ENCODE measurements at regions not wholly inside any gene's neighbourhood (a gene's known extent, or its start where the extent isn't known, plus 50 kb on each side); places are given as distances from the start of the nearest gene placed in this dataset.

- FAIRE-seq: peak; percentile 66
Observed at GRCh38 chr5:67383451-67383850, 186.9 kb upstream of the CD180 start.

- peak; percentile 69 for FAIRE-seq
Observed at GRCh38 chr5:67381236-67381880, 184.8 kb upstream of the CD180 start.

- peak; percentile 41 for FAIRE-seq
Observed at GRCh38 chr5:67380431-67380830, 183.8 kb upstream of the CD180 start.

GRCh38 chr5:67379753-67380152, 183.2 kb upstream of the CD180 start:
- no peak for FAIRE-seq

- peak; percentile 53 for FAIRE-seq
Observed at GRCh38 chr5:67378256-67378655, 181.7 kb upstream of the CD180 start.

GRCh38 chr5:67377631-67378030, 181.0 kb upstream of the CD180 start:
- FAIRE-seq: no peak

- FAIRE-seq: no peak
Observed at GRCh38 chr5:67375606-67376005, 179.0 kb upstream of the CD180 start.

GRCh38 chr5:67374378-67374777, 177.8 kb upstream of the CD180 start:
- FAIRE-seq: no peak

GRCh38 chr5:67373518-67373917, 176.9 kb upstream of the CD180 start:
- FAIRE-seq: no peak

GRCh38 chr5:67372887-67373286, 176.3 kb upstream of the CD180 start:
- no peak for FAIRE-seq

GRCh38 chr5:67371924-67372323, 175.3 kb upstream of the CD180 start:
- no peak for FAIRE-seq

GRCh38 chr5:67366691-67367395, 170.2 kb upstream of the CD180 start:
- no peak for FAIRE-seq

- no peak for FAIRE-seq
Observed at GRCh38 chr5:67366276-67366675, 169.7 kb upstream of the CD180 start.

GRCh38 chr5:67364381-67364970, 167.9 kb upstream of the CD180 start:
- FAIRE-seq: no peak

- FAIRE-seq: no peak
Observed at GRCh38 chr5:67363963-67364362, 167.4 kb upstream of the CD180 start.

- FAIRE-seq: no peak
Observed at GRCh38 chr5:67363180-67363709, 166.6 kb upstream of the CD180 start.

- FAIRE-seq: no peak
Observed at GRCh38 chr5:67361932-67362729, 165.5 kb upstream of the CD180 start.

- no peak for FAIRE-seq
Observed at GRCh38 chr5:67360047-67360446, 163.4 kb upstream of the CD180 start.

- FAIRE-seq: no peak
Observed at GRCh38 chr5:67358186-67358585, 161.6 kb upstream of the CD180 start.

GRCh38 chr5:67355120-67355713, 158.6 kb upstream of the CD180 start:
- FAIRE-seq: no peak

- FAIRE-seq: peak; percentile 91
Observed at GRCh38 chr5:67353500-67354450, 157.2 kb upstream of the CD180 start.

All from islet of Langerhans (tissue), 1 donor.